ENCODE measurements at regions not wholly inside any gene's neighbourhood (a gene's known extent, or its start where the extent isn't known, plus 50 kb on each side); places are given as distances from the start of the nearest gene placed in this dataset.
A peak's percentile ranks its signal among the peaks of the same experiment; 100 is the strongest.

DNA sequence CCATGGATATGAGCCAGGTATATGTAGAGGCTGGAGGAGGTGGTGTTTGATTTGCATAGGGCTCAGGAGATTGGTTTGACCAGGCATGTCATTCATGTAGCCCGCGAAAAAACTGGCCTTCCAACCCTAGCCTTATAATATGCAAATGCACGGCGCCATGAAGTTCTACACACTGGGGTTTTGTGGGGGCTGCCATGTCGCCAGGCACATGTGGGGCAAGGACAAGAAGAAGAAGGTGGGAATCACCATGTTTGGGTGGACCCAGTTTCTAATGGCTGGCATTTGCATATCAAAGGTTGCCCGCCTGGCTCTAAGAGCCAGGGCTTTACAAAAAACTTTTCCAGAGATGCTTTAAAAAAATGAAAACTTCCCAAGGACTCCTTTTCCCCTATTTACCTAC, 1251.0 kb downstream of the PCDH18 start:
- no peak overlapping the region for H3K27ac Mint-ChIP-seq
- H3K9me3 ChIP-seq (ENCODE audit: low read depth) = no peaks in the 10 kb centered on the region
- H4K20me1 ChIP-seq (ENCODE audit: low read depth) = no peaks in the 10 kb centered on the region
- DNase-seq (ENCODE audit: low spot score) = no peak
- no peaks in the 10 kb centered on the region for H3F3A ChIP-seq (ENCODE audit: low read depth)
- no peaks in the 10 kb centered on the region for H3K4me1 ChIP-seq
- no peaks in the 10 kb centered on the region for H3K4me1 Mint-ChIP-seq
- no peak overlapping the region for H3K9ac ChIP-seq
- peak overlapping the region; percentile 27 for H2AFZ ChIP-seq (replicated peaks)
- no peaks in the 10 kb centered on the region for H3K36me3 Mint-ChIP-seq
- no peaks in the 10 kb centered on the region for H3K27me3 Mint-ChIP-seq (ENCODE audit: insufficient read depth, low read depth)
- TF ChIP-seq EZH2phosphoT487 (IDR thresholded peaks at IDR 0.05) (no peak), EZH2 (IDR thresholded peaks at IDR 0.05) (no peak)
- TF ChIP-seq, protein P1, sequence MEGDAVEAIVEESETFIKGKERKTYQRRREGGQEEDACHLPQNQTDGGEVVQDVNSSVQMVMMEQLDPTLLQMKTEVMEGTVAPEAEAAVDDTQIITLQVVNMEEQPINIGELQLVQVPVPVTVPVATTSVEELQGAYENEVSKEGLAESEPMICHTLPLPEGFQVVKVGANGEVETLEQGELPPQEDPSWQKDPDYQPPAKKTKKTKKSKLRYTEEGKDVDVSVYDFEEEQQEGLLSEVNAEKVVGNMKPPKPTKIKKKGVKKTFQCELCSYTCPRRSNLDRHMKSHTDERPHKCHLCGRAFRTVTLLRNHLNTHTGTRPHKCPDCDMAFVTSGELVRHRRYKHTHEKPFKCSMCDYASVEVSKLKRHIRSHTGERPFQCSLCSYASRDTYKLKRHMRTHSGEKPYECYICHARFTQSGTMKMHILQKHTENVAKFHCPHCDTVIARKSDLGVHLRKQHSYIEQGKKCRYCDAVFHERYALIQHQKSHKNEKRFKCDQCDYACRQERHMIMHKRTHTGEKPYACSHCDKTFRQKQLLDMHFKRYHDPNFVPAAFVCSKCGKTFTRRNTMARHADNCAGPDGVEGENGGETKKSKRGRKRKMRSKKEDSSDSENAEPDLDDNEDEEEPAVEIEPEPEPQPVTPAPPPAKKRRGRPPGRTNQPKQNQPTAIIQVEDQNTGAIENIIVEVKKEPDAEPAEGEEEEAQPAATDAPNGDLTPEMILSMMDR (IDR thresholded peaks at IDR 0.05) = no peak
- no peak overlapping the region for H3K4me2 ChIP-seq
- H3K27me3 ChIP-seq = no peaks in the 10 kb centered on the region
- no peaks in the 10 kb centered on the region for H3K36me3 ChIP-seq
- H3K4me3 Mint-ChIP-seq = no peak overlapping the region
- H3K27ac ChIP-seq = no peak overlapping the region
- H3K9me3 Mint-ChIP-seq = no peaks in the 10 kb centered on the region
- H3K4me3 ChIP-seq = no peak overlapping the region
- no peaks in the 10 kb centered on the region for H3K79me2 ChIP-seq (ENCODE audit: low read depth)

DNA sequence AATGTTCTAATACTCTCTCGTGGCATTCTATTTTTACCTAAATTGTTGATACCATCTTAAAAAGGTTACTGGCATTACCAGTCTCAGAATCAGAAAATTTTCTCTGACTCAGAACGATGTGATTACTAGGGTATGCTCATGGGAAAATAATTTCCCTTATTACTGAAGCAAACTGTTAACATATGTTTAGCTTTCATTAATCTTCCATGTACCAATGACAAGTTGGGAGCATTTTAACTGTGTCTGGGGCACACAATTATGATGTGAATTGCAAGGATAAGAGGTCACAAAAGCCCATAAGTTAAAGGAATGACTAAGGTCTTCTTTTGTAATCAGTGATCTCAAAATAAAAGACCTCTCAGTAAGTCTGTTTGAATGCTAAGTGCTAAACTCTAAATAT, 1254.6 kb downstream of the PCDH18 start:
- Histone ChIP-seq H3K9ac (no peak overlapping the region), H3K4me1 (peaks cover 6% of the 10 kb centered on the region), H3K27me3 (no peaks in the 10 kb centered on the region), H2AFZ (replicated peaks) (peak overlapping the region; percentile 21), H3K4me3 (no peak overlapping the region), H3K36me3 (no peaks in the 10 kb centered on the region), H4K20me1 (ENCODE audit: low read depth) (no peaks in the 10 kb centered on the region), H3K79me2 (ENCODE audit: low read depth) (no peaks in the 10 kb centered on the region), H3K27ac (no peak overlapping the region), H3F3A (ENCODE audit: low read depth) (no peaks in the 10 kb centered on the region), H3K4me2 (no peak overlapping the region), H3K9me3 (ENCODE audit: low read depth) (no peaks in the 10 kb centered on the region)
- TF ChIP-seq EZH2phosphoT487 (IDR thresholded peaks at IDR 0.05) (no peak), EZH2 (IDR thresholded peaks at IDR 0.05) (no peak)
- TF ChIP-seq, protein P1 (IDR thresholded peaks at IDR 0.05) = no peak
- Mint-ChIP-seq H3K36me3 (no peaks in the 10 kb centered on the region), H3K9me3 (no peaks in the 10 kb centered on the region), H3K4me3 (no peak overlapping the region), H3K27ac (no peak overlapping the region), H3K27me3 (ENCODE audit: insufficient read depth, low read depth) (no peaks in the 10 kb centered on the region), H3K4me1 (peaks cover 5% of the 10 kb centered on the region)
- DNase-seq (ENCODE audit: low spot score) = no peak

DNA sequence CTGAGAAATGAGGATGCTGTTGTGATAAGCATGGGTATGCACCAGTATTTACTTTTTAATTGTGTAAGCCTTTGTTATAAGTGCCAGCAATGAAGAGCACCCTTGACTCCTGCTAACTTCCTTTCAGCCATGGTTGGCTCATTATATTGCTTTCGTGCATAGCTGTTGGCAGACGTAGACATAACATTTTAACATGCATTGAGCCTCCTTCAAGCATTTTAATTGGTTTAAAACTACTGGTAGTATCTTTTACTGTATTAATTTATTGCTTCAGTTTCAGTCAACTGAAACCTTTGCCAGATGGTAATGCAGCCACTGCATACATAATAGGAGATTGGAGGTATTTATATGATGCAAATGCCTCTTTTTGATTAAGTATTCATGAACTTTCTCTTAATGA, 1285.4 kb downstream of the PCDH18 start:
- Histone ChIP-seq H3F3A (ENCODE audit: low read depth) (peaks cover 1% of the 10 kb centered on the region), H3K36me3 (no peaks in the 10 kb centered on the region), H3K27ac (no peak overlapping the region), H2AFZ (replicated peaks) (no peak overlapping the region), H3K79me2 (ENCODE audit: low read depth) (no peaks in the 10 kb centered on the region), H3K4me3 (no peak overlapping the region), H3K4me1 (peaks cover under 1% of the 10 kb centered on the region), H3K9me3 (ENCODE audit: low read depth) (no peaks in the 10 kb centered on the region), H4K20me1 (ENCODE audit: low read depth) (no peaks in the 10 kb centered on the region), H3K9ac (no peak overlapping the region), H3K27me3 (no peaks in the 10 kb centered on the region), H3K4me2 (no peak overlapping the region)
- Mint-ChIP-seq H3K27ac (no peak overlapping the region), H3K4me1 (no peaks in the 10 kb centered on the region), H3K9me3 (no peaks in the 10 kb centered on the region), H3K36me3 (no peaks in the 10 kb centered on the region), H3K4me3 (no peak overlapping the region), H3K27me3 (ENCODE audit: insufficient read depth, low read depth) (no peaks in the 10 kb centered on the region)
- TF ChIP-seq, protein P1 (IDR thresholded peaks at IDR 0.05) = no peak
- TF ChIP-seq EZH2 (IDR thresholded peaks at IDR 0.05) (no peak), EZH2phosphoT487 (IDR thresholded peaks at IDR 0.05) (no peak)
- no peak for DNase-seq (ENCODE audit: low spot score)
